VCaP (cell line): ENCODE measurements at regions not wholly inside any gene's neighbourhood (a gene's known extent, or its start where the extent isn't known, plus 50 kb on each side); places are given as distances from the start of the nearest gene placed in this dataset.
A peak's percentile ranks its signal among the peaks of the same experiment; 100 is the strongest.

Source experiments
- H3K27ac ChIP-seq: fragments of 450-650 bp; 2 replicates; pipeline ENCODE4 v1.5.1; 2017
- CTCF ChIP-seq: fragments of 450-650 bp; conservative IDR thresholded peaks from 2 replicates; pipeline ENCODE4 v1.5.1; 2017; ENCODE audit warnings: mild to moderate bottlenecking, moderate library complexity

GRCh38 chr9:31605164-31605563 is 779.3 kb upstream of the ACO1 start:
- TF ChIP-seq CTCF = no peak

GRCh38 chr9:31606678-31607077 is 777.8 kb upstream of the ACO1 start:
- no peak for TF ChIP-seq CTCF
- H3K27ac ChIP-seq = no peak overlapping the region

More at GRCh38 chr9:31605164-31605563, 779.3 kb upstream of the ACO1 start:
- no peak overlapping the region for H3K27ac ChIP-seq

- no peak for TF ChIP-seq CTCF
- H3K27ac ChIP-seq = peak overlapping the region; percentile 2; the same call in 1 of the 2 replicates
Observed at GRCh38 chr9:31608416-31608815, 776.0 kb upstream of the ACO1 start.

GRCh38 chr9:31608881-31609280 is 775.6 kb upstream of the ACO1 start:
- H3K27ac ChIP-seq = peak overlapping the region; percentile 2; the same call in 1 of the 2 replicates
- TF ChIP-seq CTCF = no peak

- no peak for TF ChIP-seq CTCF
- no peak overlapping the region for H3K27ac ChIP-seq
Observed at GRCh38 chr9:31612336-31613030, 772.0 kb upstream of the ACO1 start.

- TF ChIP-seq CTCF = no peak
- H3K27ac ChIP-seq = no peak overlapping the region
Observed at GRCh38 chr9:31615966-31616365, 768.5 kb upstream of the ACO1 start.

- H3K27ac ChIP-seq = no peak overlapping the region
- no peak for TF ChIP-seq CTCF
Observed at GRCh38 chr9:31623511-31623910, 760.9 kb upstream of the ACO1 start.
